Neural cell (in vitro differentiated cells): ENCODE measurements at regions not wholly inside any gene's neighbourhood (a gene's known extent, or its start where the extent isn't known, plus 50 kb on each side); places are given as distances from the start of the nearest gene placed in this dataset.

Source experiments
- H2AFZ ChIP-seq: fragments of 200-600, 300-800 bp; sonication (generic), shearing (Covaris generic); 2 replicates; pipeline ENCODE4 v1.6.0; 2014; ENCODE audit warnings: low read depth, mild to moderate bottlenecking, antibody characterized with exemption, low read length, moderate library complexity
- H3F3A ChIP-seq: fragments of 200-600 bp; shearing (Covaris generic); 2 replicates; pipeline ENCODE4 v1.6.1; 2016; ENCODE audit warnings: mild to moderate bottlenecking, moderate library complexity, mixed read lengths, antibody characterized with exemption, low read length; ENCODE audit not compliant: insufficient read depth, poor library complexity, severe bottlenecking
- H3K27ac ChIP-seq: fragments of 200-600, 300-800 bp; sonication (generic), shearing (Covaris generic); 2 replicates; pipeline ENCODE4 v1.5.1; 2014; ENCODE audit warnings: mild to moderate bottlenecking, low read length, moderate library complexity
- H3K27me3 ChIP-seq: fragments of 300-800, 200-600 bp; sonication (generic), shearing (Covaris generic); 2 replicates; pipeline ENCODE4 v1.6.0; 2014; ENCODE audit warnings: mild to moderate bottlenecking, low read depth, low read length, moderate library complexity; ENCODE audit not compliant: insufficient read depth
- H3K36me3 ChIP-seq: fragments of 300-800, 200-600 bp; sonication (generic), shearing (Covaris generic); 2 replicates; pipeline ENCODE4 v1.5.1; 2014; ENCODE audit warnings: mild to moderate bottlenecking, antibody characterized with exemption, low read length, moderate library complexity; ENCODE audit not compliant: insufficient read depth
- H3K4me2 ChIP-seq: fragments of 300-800, 200-600 bp; sonication (generic), shearing (Covaris generic); 2 replicates; pipeline ENCODE4 v1.6.0; 2014; ENCODE audit warnings: mild to moderate bottlenecking, low read length
- H3K4me3 ChIP-seq: fragments of 300-800, 200-600 bp; sonication (generic), shearing (Covaris generic); 2 replicates; pipeline ENCODE4 v1.5.1; 2014; ENCODE audit warnings: mild to moderate bottlenecking, low read length, moderate library complexity
- H3K79me2 ChIP-seq: fragments of 200-600 bp; shearing (Covaris generic); replicated peaks from 2 replicates; pipeline ENCODE4 v1.6.0; 2014; ENCODE audit warnings: mild to moderate bottlenecking, low read length, moderate library complexity; ENCODE audit not compliant: insufficient read depth
- H3K9ac ChIP-seq: fragments of 300-800, 200-600 bp; sonication (generic), shearing (Covaris generic); 2 replicates; pipeline ENCODE4 v1.6.1; 2016; ENCODE audit warnings: mild to moderate bottlenecking, low read length, mixed read lengths
- H3K9me2 ChIP-seq: fragments of 200-600 bp; shearing (Covaris generic); 2 replicates; pipeline ENCODE4 v1.6.1; 2016; ENCODE audit warnings: mild to moderate bottlenecking, low read length, mixed read lengths; ENCODE audit not compliant: insufficient read depth
- H3K9me3 ChIP-seq: fragments of 200-600, 300-800 bp; sonication (generic), shearing (Covaris generic); 2 replicates; pipeline ENCODE4 v1.6.1; 2016; ENCODE audit warnings: mild to moderate bottlenecking, mixed run types, low read length, moderate library complexity, mixed read lengths
- H4K20me1 ChIP-seq: fragments of 200-600 bp; shearing (Covaris generic); 2 replicates; pipeline ENCODE4 v1.6.1; 2016; ENCODE audit warnings: mild to moderate bottlenecking, mixed run types; ENCODE audit not compliant: insufficient read depth
- EP300 ChIP-seq: fragments of 450-650 bp; conservative IDR thresholded peaks from 2 replicates; pipeline ENCODE4 v1.6.1; 2014; ENCODE audit warnings: antibody characterized with exemption, mild to moderate bottlenecking, moderate library complexity; ENCODE audit not compliant: poor library complexity, severe bottlenecking
- EZH2 ChIP-seq: fragments of 200-600, 300-800 bp; shearing (Covaris generic), sonication (generic); IDR thresholded peaks from 2 replicates; pipeline ENCODE4 v1.6.1; 2014; ENCODE audit warnings: antibody characterized with exemption, low read length, borderline replicate concordance, mild to moderate bottlenecking; ENCODE audit not compliant: insufficient read depth, poor library complexity, severe bottlenecking
- MXI1 ChIP-seq: fragments of 450-650 bp; conservative IDR thresholded peaks from 2 replicates; pipeline ENCODE4 v1.6.1; 2014; ENCODE audit warnings: antibody characterized with exemption, mild to moderate bottlenecking; ENCODE audit not compliant: poor library complexity, severe bottlenecking
- POLR2AphosphoS5 ChIP-seq: IDR thresholded peaks from 2 replicates; pipeline ENCODE4 v1.6.1; 2012
- RAD21 ChIP-seq: fragments of 450-650 bp; conservative IDR thresholded peaks from 2 replicates; pipeline ENCODE4 v1.6.1; 2014; ENCODE audit warnings: antibody characterized with exemption, mild to moderate bottlenecking, moderate library complexity
- SMC3 ChIP-seq: fragments of 450-650 bp; conservative IDR thresholded peaks from 2 replicates; pipeline ENCODE4 v1.6.1; 2014; ENCODE audit warnings: antibody characterized with exemption, mild to moderate bottlenecking, moderate library complexity; ENCODE audit not compliant: poor library complexity
- TAF1 ChIP-seq: IDR thresholded peaks from 2 replicates; pipeline ENCODE4 v1.6.1; 2012; ENCODE audit warnings: low read depth
- TF ChIP-seq, protein P1 (sequence below): IDR thresholded peaks from 2 replicates; pipeline ENCODE4 v1.6.1; 2012; ENCODE audit warnings: borderline replicate concordance
- TF ChIP-seq, protein P2 (sequence below): fragments of 450-650 bp; IDR thresholded peaks from 2 replicates; pipeline ENCODE4 v1.5.1; 2014; ENCODE audit warnings: antibody characterized with exemption, mild to moderate bottlenecking, moderate library complexity; ENCODE audit not compliant: poor library complexity, severe bottlenecking

DNA sequence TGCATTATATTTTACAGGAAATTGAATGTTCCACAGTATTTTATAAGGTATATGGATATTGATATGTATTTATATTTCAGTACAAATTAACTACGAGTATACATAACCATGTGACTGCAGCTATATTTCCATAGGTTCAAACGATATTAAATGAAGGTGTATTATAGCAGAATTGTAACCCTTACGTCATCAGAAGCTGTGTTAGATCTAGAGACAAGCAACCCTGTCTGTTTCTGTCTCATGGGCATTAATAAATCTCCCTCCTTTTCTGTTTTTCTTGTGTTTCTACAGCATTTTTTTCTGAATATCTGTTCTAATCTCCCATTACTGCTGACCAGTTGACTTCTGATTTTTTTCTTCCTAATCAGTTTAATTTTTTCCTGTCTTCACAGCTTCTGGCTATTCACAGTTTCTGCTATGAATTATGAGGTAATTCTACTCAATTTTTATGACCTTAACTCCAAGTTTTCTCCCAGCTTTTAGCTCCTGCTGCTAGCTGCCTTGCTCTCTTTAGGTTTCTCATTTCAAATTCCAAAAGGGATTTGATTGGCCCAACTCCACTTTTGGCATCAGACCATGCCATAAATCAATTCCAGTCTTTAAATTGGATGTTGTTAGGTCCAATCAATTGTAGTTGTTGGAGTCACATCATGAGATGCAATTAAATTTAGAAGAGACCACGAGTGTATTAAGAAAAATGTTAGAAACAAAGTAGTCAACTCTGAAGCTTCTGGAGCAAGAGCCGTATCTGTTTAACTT is 277.5 kb upstream of the ZSWIM2 start:
- Histone ChIP-seq H3K36me3 (no peaks in the 10 kb centered on the region), H3K4me2 (no peak overlapping the region), H3K9me2 (no peaks in the 10 kb centered on the region), H3K4me3 (no peak overlapping the region), H4K20me1 (no peaks in the 10 kb centered on the region), H3K9ac (no peak overlapping the region), H3K27ac (no peak overlapping the region), H3K27me3 (no peaks in the 10 kb centered on the region), H3F3A (no peaks in the 10 kb centered on the region), H3K9me3 (no peaks in the 10 kb centered on the region), H3K79me2 (no peaks in the 10 kb centered on the region), H2AFZ (no peak overlapping the region)
- no peak for TF ChIP-seq POLR2AphosphoS5
- TF ChIP-seq TAF1, result no peak
- TF ChIP-seq SMC3, result no peak
- TF ChIP-seq, protein P1, sequence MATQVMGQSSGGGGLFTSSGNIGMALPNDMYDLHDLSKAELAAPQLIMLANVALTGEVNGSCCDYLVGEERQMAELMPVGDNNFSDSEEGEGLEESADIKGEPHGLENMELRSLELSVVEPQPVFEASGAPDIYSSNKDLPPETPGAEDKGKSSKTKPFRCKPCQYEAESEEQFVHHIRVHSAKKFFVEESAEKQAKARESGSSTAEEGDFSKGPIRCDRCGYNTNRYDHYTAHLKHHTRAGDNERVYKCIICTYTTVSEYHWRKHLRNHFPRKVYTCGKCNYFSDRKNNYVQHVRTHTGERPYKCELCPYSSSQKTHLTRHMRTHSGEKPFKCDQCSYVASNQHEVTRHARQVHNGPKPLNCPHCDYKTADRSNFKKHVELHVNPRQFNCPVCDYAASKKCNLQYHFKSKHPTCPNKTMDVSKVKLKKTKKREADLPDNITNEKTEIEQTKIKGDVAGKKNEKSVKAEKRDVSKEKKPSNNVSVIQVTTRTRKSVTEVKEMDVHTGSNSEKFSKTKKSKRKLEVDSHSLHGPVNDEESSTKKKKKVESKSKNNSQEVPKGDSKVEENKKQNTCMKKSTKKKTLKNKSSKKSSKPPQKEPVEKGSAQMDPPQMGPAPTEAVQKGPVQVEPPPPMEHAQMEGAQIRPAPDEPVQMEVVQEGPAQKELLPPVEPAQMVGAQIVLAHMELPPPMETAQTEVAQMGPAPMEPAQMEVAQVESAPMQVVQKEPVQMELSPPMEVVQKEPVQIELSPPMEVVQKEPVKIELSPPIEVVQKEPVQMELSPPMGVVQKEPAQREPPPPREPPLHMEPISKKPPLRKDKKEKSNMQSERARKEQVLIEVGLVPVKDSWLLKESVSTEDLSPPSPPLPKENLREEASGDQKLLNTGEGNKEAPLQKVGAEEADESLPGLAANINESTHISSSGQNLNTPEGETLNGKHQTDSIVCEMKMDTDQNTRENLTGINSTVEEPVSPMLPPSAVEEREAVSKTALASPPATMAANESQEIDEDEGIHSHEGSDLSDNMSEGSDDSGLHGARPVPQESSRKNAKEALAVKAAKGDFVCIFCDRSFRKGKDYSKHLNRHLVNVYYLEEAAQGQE, result no peak
- TF ChIP-seq, protein P2, sequence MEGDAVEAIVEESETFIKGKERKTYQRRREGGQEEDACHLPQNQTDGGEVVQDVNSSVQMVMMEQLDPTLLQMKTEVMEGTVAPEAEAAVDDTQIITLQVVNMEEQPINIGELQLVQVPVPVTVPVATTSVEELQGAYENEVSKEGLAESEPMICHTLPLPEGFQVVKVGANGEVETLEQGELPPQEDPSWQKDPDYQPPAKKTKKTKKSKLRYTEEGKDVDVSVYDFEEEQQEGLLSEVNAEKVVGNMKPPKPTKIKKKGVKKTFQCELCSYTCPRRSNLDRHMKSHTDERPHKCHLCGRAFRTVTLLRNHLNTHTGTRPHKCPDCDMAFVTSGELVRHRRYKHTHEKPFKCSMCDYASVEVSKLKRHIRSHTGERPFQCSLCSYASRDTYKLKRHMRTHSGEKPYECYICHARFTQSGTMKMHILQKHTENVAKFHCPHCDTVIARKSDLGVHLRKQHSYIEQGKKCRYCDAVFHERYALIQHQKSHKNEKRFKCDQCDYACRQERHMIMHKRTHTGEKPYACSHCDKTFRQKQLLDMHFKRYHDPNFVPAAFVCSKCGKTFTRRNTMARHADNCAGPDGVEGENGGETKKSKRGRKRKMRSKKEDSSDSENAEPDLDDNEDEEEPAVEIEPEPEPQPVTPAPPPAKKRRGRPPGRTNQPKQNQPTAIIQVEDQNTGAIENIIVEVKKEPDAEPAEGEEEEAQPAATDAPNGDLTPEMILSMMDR, result no peak
- TF ChIP-seq EZH2, result no peak
- TF ChIP-seq RAD21, result no peak
- TF ChIP-seq MXI1, result no peak
- no peak for TF ChIP-seq EP300

DNA sequence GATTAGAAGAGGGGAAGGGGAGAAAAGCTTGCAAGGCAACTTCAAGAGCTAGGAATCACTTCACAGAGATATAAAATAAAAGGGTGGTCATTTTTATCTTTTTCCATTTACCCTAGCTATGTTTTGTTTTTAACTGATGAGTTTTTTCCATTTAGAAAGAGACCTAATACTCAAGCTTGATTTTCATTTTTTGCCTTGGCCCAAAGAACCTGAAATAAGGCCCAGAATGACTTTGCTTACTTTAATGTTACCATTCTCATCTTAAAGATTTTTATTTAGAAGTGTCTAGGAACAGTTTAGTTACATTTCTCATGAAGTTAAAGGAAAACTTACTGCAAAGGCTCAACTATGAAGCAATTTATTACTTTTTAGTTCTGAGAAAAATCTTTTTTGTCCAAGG is 276.3 kb upstream of the ZSWIM2 start:
- Histone ChIP-seq H3K27ac (no peak overlapping the region), H3K27me3 (no peaks in the 10 kb centered on the region), H2AFZ (no peak overlapping the region), H3K36me3 (no peaks in the 10 kb centered on the region), H3K4me3 (no peak overlapping the region), H3K9me2 (no peaks in the 10 kb centered on the region), H3K4me2 (no peak overlapping the region), H4K20me1 (no peaks in the 10 kb centered on the region), H3K9ac (no peak overlapping the region), H3K9me3 (no peaks in the 10 kb centered on the region), H3K79me2 (no peaks in the 10 kb centered on the region), H3F3A (no peaks in the 10 kb centered on the region)
- no peak for TF ChIP-seq SMC3
- TF ChIP-seq, protein P1, result no peak
- no peak for TF ChIP-seq TAF1
- no peak for TF ChIP-seq MXI1
- TF ChIP-seq, protein P2, result no peak
- TF ChIP-seq POLR2AphosphoS5, result no peak
- TF ChIP-seq EP300, result no peak
- no peak for TF ChIP-seq EZH2
- no peak for TF ChIP-seq RAD21
